ENCODE measurements at regions not wholly inside any gene's neighbourhood (a gene's known extent, or its start where the extent isn't known, plus 50 kb on each side); places are given as distances from the start of the nearest gene placed in this dataset.

- no peaks in the 10 kb centered on the region for H3K4me1 Mint-ChIP-seq
- no peak overlapping the region for H3K27ac Mint-ChIP-seq
- H3K27me3 Mint-ChIP-seq (ENCODE audit: low read depth in 3 of 3): peaks cover 0 to 1% (median 0%) of the 10 kb centered on the region in 3 donors
- no peaks in the 10 kb centered on the region for H3K36me3 Mint-ChIP-seq
- no peak for DNase-seq
- H3K9me3 Mint-ChIP-seq: peaks cover 0 to 47% (median 5%) of the 10 kb centered on the region in 6 donors
- H3K4me3 Mint-ChIP-seq: no peak overlapping the region
Measured at GRCh38 chr18:30929718-30930117, 112.8 kb downstream of the DSC3 start.

- Mint-ChIP-seq H3K27ac (no peak overlapping the region), H3K9me3 (peaks cover 3 to 53% (median 7%) of the 10 kb centered on the region in 6 donors), H3K27me3 (ENCODE audit: low read depth in 3 of 3) (peaks cover 0 to 1% (median 1%) of the 10 kb centered on the region in 3 donors), H3K4me1 (no peaks in the 10 kb centered on the region), H3K36me3 (no peaks in the 10 kb centered on the region), H3K4me3 (no peak overlapping the region)
- no peak for DNase-seq
Measured at GRCh38 chr18:30929065-30929464, 113.5 kb downstream of the DSC3 start.

- Mint-ChIP-seq H3K27ac (no peak overlapping the region), H3K27me3 (ENCODE audit: low read depth in 3 of 3) (peaks cover 0 to 1% (median 1%) of the 10 kb centered on the region in 3 donors), H3K4me3 (no peak overlapping the region)
Measured at GRCh38 chr18:30927517-30928075, 114.9 kb downstream of the DSC3 start.

GRCh38 chr18:30927042-30927441, 115.5 kb downstream of the DSC3 start:
- H3K9me3 Mint-ChIP-seq: peaks cover 3 to 49% (median 8%) of the 10 kb centered on the region in 6 donors
- H3K27ac Mint-ChIP-seq: no peak overlapping the region
- no peak overlapping the region for H3K4me3 Mint-ChIP-seq
- H3K27me3 Mint-ChIP-seq (ENCODE audit: low read depth in 3 of 3): peaks cover 0 to 1% (median 1%) of the 10 kb centered on the region in 3 donors
- no peaks in the 10 kb centered on the region for H3K36me3 Mint-ChIP-seq
- DNase-seq: no peak
- no peaks in the 10 kb centered on the region for H3K4me1 Mint-ChIP-seq

More at GRCh38 chr18:30927517-30928075, 114.9 kb downstream of the DSC3 start:
- no peaks in the 10 kb centered on the region for H3K36me3 Mint-ChIP-seq
- H3K9me3 Mint-ChIP-seq: peaks cover 3 to 50% (median 7%) of the 10 kb centered on the region in 6 donors
- DNase-seq: no peak
- no peaks in the 10 kb centered on the region for H3K4me1 Mint-ChIP-seq

- Mint-ChIP-seq H3K27me3 (ENCODE audit: low read depth in 3 of 3) (peaks cover 0 to 1% (median 0%) of the 10 kb centered on the region in 3 donors), H3K27ac (no peak overlapping the region), H3K4me1 (no peaks in the 10 kb centered on the region), H3K4me3 (no peak overlapping the region), H3K9me3 (peaks cover 3 to 53% (median 10%) of the 10 kb centered on the region in 6 donors), H3K36me3 (no peaks in the 10 kb centered on the region)
- DNase-seq: no peak
Measured at GRCh38 chr18:30925795-30926194, 116.7 kb downstream of the DSC3 start.

- Mint-ChIP-seq H3K4me1 (no peaks in the 10 kb centered on the region), H3K27ac (no peak overlapping the region), H3K27me3 (ENCODE audit: low read depth in 3 of 3) (peaks cover 0 to 1% (median 0%) of the 10 kb centered on the region in 3 donors), H3K36me3 (no peaks in the 10 kb centered on the region), H3K9me3 (peaks cover 4 to 33% (median 11%) of the 10 kb centered on the region in 6 donors), H3K4me3 (no peak overlapping the region)
- no peak for DNase-seq
Measured at GRCh38 chr18:30920757-30921156, 121.8 kb downstream of the DSC3 start.

- Mint-ChIP-seq H3K36me3 (no peaks in the 10 kb centered on the region), H3K27me3 (ENCODE audit: low read depth in 3 of 3) (peaks cover 0 to 2% (median 1%) of the 10 kb centered on the region in 3 donors), H3K4me1 (no peaks in the 10 kb centered on the region), H3K9me3 (peaks cover 4 to 33% (median 10%) of the 10 kb centered on the region in 6 donors), H3K27ac (no peak overlapping the region), H3K4me3 (no peak overlapping the region)
- no peak for DNase-seq
Measured at GRCh38 chr18:30920351-30920750, 122.2 kb downstream of the DSC3 start.

- Mint-ChIP-seq H3K27ac (no peak overlapping the region), H3K27me3 (ENCODE audit: low read depth in 3 of 3) (peaks cover 0 to 2% (median 0%) of the 10 kb centered on the region in 3 donors), H3K4me1 (no peaks in the 10 kb centered on the region), H3K9me3 (peaks cover 0 to 19% (median 8%) of the 10 kb centered on the region in 6 donors), H3K4me3 (no peak overlapping the region), H3K36me3 (no peaks in the 10 kb centered on the region)
- no peak for DNase-seq
Measured at GRCh38 chr18:30917651-30918050, 124.9 kb downstream of the DSC3 start.

- Mint-ChIP-seq H3K27ac (no peak overlapping the region), H3K36me3 (no peaks in the 10 kb centered on the region), H3K9me3 (peaks cover 0 to 10% (median 5%) of the 10 kb centered on the region in 6 donors), H3K27me3 (ENCODE audit: low read depth in 3 of 3) (peaks cover 0 to 2% (median 0%) of the 10 kb centered on the region in 3 donors), H3K4me3 (no peak overlapping the region), H3K4me1 (no peaks in the 10 kb centered on the region)
- no peak for DNase-seq
Measured at GRCh38 chr18:30915336-30915988, 127.1 kb downstream of the DSC3 start.

GRCh38 chr18:30908381-30908780, 134.2 kb downstream of the DSC3 start:
- no peaks in the 10 kb centered on the region for H3K36me3 Mint-ChIP-seq
- no peaks in the 10 kb centered on the region for H3K4me1 Mint-ChIP-seq

GRCh38 chr18:30903566-30903965, 139.0 kb downstream of the DSC3 start:
- Mint-ChIP-seq H3K27me3 (ENCODE audit: low read depth in 3 of 3) (peaks cover 0 to 2% (median 0%) of the 10 kb centered on the region in 3 donors), H3K4me1 (no peaks in the 10 kb centered on the region), H3K27ac (no peak overlapping the region)

More at GRCh38 chr18:30908381-30908780, 134.2 kb downstream of the DSC3 start:
- Mint-ChIP-seq H3K9me3 (peaks cover 0 to 21% (median 6%) of the 10 kb centered on the region in 6 donors), H3K27me3 (ENCODE audit: low read depth in 3 of 3) (peaks cover 0 to 2% (median 0%) of the 10 kb centered on the region in 3 donors), H3K27ac (no peak overlapping the region), H3K4me3 (no peak overlapping the region)
- no peak for DNase-seq

GRCh38 chr18:30889519-30890301, 152.8 kb downstream of the DSC3 start:
- no peak for DNase-seq
- Mint-ChIP-seq H3K4me1 (no peaks in the 10 kb centered on the region), H3K9me3 (peaks cover 0 to 29% (median 3%) of the 10 kb centered on the region in 6 donors), H3K27ac (no peak overlapping the region), H3K36me3 (peaks cover 0 to 2% (median 0%) of the 10 kb centered on the region in 3 donors), H3K27me3 (ENCODE audit: low read depth in 3 of 3) (peaks cover 0 to 1% (median 0%) of the 10 kb centered on the region in 3 donors), H3K4me3 (no peak overlapping the region)

More at GRCh38 chr18:30903566-30903965, 139.0 kb downstream of the DSC3 start:
- H3K9me3 Mint-ChIP-seq: peaks cover 1 to 34% (median 5%) of the 10 kb centered on the region in 6 donors
- H3K36me3 Mint-ChIP-seq: no peaks in the 10 kb centered on the region
- DNase-seq: no peak
- H3K4me3 Mint-ChIP-seq: no peak overlapping the region

- DNase-seq: no peak
- Mint-ChIP-seq H3K27ac (no peak overlapping the region), H3K27me3 (ENCODE audit: low read depth in 3 of 3) (peaks cover 0 to 1% (median 0%) of the 10 kb centered on the region in 3 donors), H3K4me3 (no peak overlapping the region), H3K4me1 (no peaks in the 10 kb centered on the region), H3K9me3 (peaks cover under 1 to 28% (median 3%) of the 10 kb centered on the region in 6 donors), H3K36me3 (no peaks in the 10 kb centered on the region)
Measured at GRCh38 chr18:30888344-30888743, 154.2 kb downstream of the DSC3 start.

GRCh38 chr18:30886998-30887397, 155.5 kb downstream of the DSC3 start:
- no peak for DNase-seq
- H3K27me3 Mint-ChIP-seq (ENCODE audit: low read depth in 3 of 3): peaks cover 0 to under 1% (median 0%) of the 10 kb centered on the region in 3 donors
- no peak overlapping the region for H3K4me3 Mint-ChIP-seq
- no peaks in the 10 kb centered on the region for H3K36me3 Mint-ChIP-seq
- H3K27ac Mint-ChIP-seq: no peak overlapping the region
- peaks cover 2 to 29% (median 6%) of the 10 kb centered on the region in 6 donors for H3K9me3 Mint-ChIP-seq
- H3K4me1 Mint-ChIP-seq: no peaks in the 10 kb centered on the region
